GM12874 (cell line): ENCODE measurements at regions not wholly inside any gene's neighbourhood (a gene's known extent, or its start where the extent isn't known, plus 50 kb on each side); places are given as distances from the start of the nearest gene placed in this dataset.

Source experiments
- TF ChIP-seq, protein P1 (sequence below): IDR thresholded peaks from 2 replicates; pipeline ENCODE4 v1.5.1; 2011; ENCODE audit warnings: low read depth, mild to moderate bottlenecking, control low read depth, low read length, moderate library complexity; ENCODE audit not compliant: insufficient read depth

DNA sequence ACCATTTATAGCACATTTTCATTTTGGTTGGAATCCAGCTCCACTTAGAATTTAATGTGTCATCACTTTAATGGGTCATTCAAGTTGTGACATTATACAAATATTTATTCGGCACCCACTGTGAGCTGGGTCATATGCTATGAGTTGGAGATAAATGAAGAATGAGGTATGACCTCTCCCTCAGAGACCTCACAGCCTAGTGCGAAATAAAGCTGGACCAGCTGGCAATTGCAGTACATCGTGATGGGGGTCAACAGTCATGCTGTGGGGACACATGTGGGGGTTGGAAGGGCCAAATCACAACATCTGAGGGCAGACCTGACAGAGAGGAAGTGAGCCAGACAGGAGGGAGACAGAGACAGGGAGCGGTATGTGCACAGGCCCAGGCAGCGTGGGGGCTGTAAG is 175.4 kb downstream of the MAIP1 start:
- TF ChIP-seq, protein P1, sequence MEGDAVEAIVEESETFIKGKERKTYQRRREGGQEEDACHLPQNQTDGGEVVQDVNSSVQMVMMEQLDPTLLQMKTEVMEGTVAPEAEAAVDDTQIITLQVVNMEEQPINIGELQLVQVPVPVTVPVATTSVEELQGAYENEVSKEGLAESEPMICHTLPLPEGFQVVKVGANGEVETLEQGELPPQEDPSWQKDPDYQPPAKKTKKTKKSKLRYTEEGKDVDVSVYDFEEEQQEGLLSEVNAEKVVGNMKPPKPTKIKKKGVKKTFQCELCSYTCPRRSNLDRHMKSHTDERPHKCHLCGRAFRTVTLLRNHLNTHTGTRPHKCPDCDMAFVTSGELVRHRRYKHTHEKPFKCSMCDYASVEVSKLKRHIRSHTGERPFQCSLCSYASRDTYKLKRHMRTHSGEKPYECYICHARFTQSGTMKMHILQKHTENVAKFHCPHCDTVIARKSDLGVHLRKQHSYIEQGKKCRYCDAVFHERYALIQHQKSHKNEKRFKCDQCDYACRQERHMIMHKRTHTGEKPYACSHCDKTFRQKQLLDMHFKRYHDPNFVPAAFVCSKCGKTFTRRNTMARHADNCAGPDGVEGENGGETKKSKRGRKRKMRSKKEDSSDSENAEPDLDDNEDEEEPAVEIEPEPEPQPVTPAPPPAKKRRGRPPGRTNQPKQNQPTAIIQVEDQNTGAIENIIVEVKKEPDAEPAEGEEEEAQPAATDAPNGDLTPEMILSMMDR = no peak

DNA sequence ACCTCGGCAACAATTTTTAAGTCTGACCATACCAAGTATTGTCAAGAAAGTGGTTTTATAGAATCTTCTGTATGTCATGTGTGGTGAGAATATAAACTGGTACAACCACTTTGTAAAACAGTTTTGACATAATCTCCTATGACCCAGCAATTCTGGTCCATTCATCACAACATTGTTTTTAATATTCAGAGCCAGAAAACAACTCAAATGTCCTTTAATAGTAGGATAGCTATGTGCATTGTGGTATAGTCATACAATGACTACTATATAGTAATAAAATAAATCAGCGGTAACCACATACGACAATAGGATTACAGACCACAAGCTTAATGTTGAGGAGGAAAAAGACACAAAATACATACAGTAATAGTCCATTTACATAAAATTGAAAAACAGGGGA is 175.2 kb upstream of the SPATS2L start:
- TF ChIP-seq, protein P1 = no peak

DNA sequence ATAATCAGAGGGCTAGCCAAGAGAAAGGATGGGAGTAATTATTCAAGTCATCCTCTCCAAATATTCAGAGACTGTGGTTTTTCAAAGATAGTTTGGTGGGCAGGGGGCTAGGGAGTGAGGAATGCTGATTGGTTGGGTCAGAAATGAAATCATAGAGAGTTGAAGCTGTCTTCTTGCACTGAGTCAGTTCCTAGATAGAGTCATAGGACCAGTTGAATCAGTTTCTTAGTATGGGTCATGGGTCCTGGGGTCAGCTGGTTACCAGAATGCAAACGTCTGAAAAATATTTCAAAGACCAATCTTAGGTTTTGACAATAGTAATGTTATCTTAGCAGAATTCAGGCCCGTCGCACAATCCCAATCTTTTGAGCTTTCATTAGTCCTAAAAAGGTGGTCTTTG is 171.4 kb upstream of the SPATS2L start:
- TF ChIP-seq, protein P1 = no peak

DNA sequence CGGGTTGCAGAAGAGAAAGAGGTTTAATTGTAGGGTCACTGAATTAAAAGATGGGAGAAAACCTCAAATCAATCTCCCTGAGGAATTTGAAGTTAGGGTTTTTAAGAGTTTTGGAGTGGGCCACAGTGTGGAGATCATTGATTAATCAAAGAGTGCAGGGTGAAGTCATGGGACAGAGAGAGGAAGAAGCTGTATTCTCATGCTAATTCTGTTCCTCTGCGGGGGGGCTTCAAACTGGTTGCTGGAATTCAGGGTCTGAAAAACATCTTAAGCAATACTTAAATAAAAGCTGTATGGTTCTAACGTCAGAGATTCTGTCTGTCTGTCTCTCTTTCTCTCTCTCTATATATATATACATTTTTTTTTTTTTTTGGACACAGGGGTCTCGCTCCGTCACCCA is 169.8 kb upstream of the SPATS2L start:
- TF ChIP-seq, protein P1 = no peak

DNA sequence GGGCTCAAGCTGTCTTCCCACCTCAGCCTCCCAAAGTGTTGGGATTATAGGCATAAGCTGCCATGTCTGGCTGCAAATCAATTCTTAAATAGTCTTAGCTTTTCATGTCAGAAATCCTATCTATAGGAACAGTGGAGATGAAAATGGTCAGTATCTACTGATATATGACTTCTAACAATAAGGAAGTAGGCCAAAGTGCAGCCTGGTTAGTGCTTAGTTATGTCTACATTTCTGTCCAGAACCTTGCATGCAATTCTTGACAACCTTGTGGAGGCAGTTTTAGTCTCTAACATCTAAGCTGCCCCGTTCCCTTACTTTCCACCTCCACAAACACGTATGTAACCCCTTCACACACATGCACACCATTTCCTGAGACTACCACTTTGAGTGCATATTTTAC is 169.2 kb upstream of the SPATS2L start:
- TF ChIP-seq, protein P1 = no peak

DNA sequence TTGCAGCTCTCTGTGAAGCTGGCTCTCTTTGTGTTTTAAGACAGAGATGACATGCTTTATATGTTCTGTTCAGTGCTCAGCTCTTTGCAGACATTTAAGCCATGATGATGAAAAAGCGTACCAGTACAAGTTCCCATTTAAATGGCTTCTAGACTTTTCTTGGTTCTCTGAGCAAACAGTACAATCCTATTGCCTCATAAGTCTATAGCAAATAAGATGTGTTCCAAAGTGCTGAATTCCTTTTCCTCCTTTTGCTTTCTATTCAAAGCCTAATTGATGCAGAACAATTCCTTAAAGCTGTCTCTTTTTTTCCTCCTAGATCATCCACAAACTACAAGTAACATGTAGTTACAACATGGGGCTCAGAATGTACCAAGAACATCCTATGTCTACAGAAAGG is 168.8 kb upstream of the SPATS2L start:
- TF ChIP-seq, protein P1 = no peak

DNA sequence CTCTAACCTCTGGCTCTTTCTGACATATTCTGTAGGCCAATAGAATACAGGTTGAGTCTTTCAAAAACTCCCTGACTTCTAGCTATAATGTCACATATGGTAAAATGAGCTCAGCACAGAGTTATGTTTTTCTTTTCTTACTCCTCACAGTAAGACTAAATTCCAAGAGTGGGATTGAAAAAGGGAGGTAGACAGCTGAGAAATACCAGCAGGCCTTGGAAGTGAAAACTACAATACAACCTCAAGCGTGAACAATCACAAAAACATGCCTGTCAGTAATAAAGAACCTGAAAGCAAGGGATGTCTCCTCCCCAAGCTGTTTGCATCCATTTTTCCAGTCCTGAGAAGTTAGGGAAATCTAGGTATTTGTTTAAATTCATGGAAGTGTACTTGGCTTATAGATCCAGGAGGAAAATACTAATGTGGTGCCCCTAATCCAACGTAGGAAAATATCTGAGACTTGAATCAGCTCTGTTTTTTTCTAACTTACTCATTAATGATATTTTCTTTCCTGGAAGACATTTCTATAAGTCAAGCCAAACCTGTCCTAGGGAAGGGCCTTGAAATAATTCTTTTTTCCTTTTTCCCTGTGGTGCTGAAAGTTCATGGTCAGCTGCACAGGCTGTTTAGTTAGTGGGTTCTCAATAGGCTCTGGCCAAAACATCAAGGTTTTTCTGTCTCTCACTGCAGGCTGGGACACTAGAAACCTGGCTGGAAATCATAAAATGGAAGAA is 167.9 kb upstream of the SPATS2L start:
- TF ChIP-seq, protein P1 = no peak

DNA sequence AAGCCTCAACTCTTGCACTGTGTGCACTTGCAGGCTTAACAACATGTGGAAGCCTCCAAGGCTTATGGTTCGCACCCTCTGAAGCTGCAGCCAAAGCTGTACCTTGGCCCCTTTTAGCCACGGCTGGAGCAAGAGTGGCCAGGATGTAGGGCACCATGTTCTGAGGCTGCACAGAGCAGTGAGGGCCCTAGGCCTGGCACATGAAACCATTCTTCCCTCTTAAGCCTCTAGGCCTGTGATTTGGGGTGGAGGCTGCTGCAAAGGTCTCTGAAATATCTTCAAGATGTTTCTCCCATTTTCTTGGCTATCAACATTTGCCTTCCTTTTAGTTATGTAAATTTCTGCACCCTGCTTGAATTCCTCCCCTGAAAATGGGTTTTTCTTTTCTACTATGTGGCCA is 161.9 kb upstream of the SPATS2L start:
- TF ChIP-seq, protein P1 = no peak
